PC-3 (cell line): ENCODE measurements at regions not wholly inside any gene's neighbourhood (a gene's known extent, or its start where the extent isn't known, plus 50 kb on each side); places are given as distances from the start of the nearest gene placed in this dataset.

Experiments
- ATAC-seq: fragments of 200-7000 bp; cut with Tn5 transposase; 2 replicates; pipeline ENCODE4 v1.9.1; 2020; ENCODE audit warnings: mild to moderate bottlenecking, moderate library complexity
- BruUV-seq: library from RNA; stranded (reverse); fragments of 400-500 nt; replicated peaks from 2 replicates; lab custom pipeline; 2021; lab: Mats Ljungman, UMichigan
- CTCF ChIA-PET: fragments of 300-600 bp; sonication (Branson Sonifier 250); formaldehyde crosslinking; loops from one replicate; lab custom pipeline; 2022; ENCODE audit warnings: antibody characterized with exemption; lab: Charles Lee
- POLR2A ChIA-PET: fragments of 300-600 bp; sonication (Branson Sonifier 250); formaldehyde crosslinking; loops from one replicate; lab custom pipeline; 2022; ENCODE audit warnings: antibody characterized with exemption; ENCODE audit not compliant: unreplicated experiment; lab: Charles Lee
- DNase-seq: peaks from one replicate; pipeline ENCODE4 v3.0.0-alpha.2; 2015
- H2AFZ ChIP-seq: fragments of 300-600 bp; sonication (generic); 2 replicates; pipeline ENCODE4 v1.6.0; 2016; ENCODE audit warnings: antibody characterized with exemption, low read length
- H3F3A ChIP-seq: fragments of 300-600 bp; sonication (generic); one replicate; pipeline ENCODE4 v1.6.0; 2017; ENCODE audit warnings: antibody characterized with exemption, low read length, control low read depth, mild to moderate bottlenecking; ENCODE audit not compliant: unreplicated experiment
- H3K27ac ChIP-seq: fragments of 300-600 bp; sonication (generic); 2 replicates; pipeline ENCODE4 v1.5.1; 2016; ENCODE audit warnings: mild to moderate bottlenecking, low read length
- H3K27me3 ChIP-seq: fragments of 300-600 bp; sonication (generic); 2 replicates; pipeline ENCODE4 v1.6.1; 2016; ENCODE audit warnings: low read length, mixed read lengths
- H3K36me3 ChIP-seq: fragments of 300-600 bp; sonication (generic); 2 replicates; pipeline ENCODE4 v1.6.1; 2016; ENCODE audit warnings: low read depth, mixed run types, low read length, mixed read lengths
- H3K4me1 ChIP-seq: fragments of 300-600 bp; sonication (generic); 2 replicates; pipeline ENCODE4 v1.5.1; 2016; ENCODE audit warnings: low read length; ENCODE audit not compliant: insufficient read depth
- H3K4me2 ChIP-seq: fragments of 300-600 bp; sonication (generic); 2 replicates; pipeline ENCODE4 v1.6.0; 2016; ENCODE audit warnings: low read length
- H3K4me3 ChIP-seq: fragments of 300-600 bp; sonication (generic); 2 replicates; pipeline ENCODE4 v1.5.1; 2016; ENCODE audit warnings: mild to moderate bottlenecking, low read length, mixed read lengths
- H3K79me2 ChIP-seq: fragments of 300-600 bp; sonication (generic); 2 replicates; pipeline ENCODE4 v1.6.1; 2017; ENCODE audit warnings: low read length, mixed read lengths
- H3K9ac ChIP-seq: fragments of 300-600 bp; sonication (generic); 2 replicates; pipeline ENCODE4 v1.6.0; 2016; ENCODE audit warnings: mild to moderate bottlenecking, low read length
- H3K9me2 ChIP-seq: fragments of 300-600 bp; sonication (generic); replicated peaks from 2 replicates; pipeline ENCODE4 v1.6.1; 2016; ENCODE audit warnings: mixed run types, low read length, mixed read lengths
- H3K9me3 ChIP-seq: fragments of 300-600 bp; sonication (generic); 2 replicates; pipeline ENCODE4 v1.6.1; 2016; ENCODE audit warnings: low read length, mixed read lengths
- H4K20me1 ChIP-seq: fragments of 300-600 bp; sonication (generic); 2 replicates; pipeline ENCODE4 v1.6.1; 2016; ENCODE audit warnings: low read length, mixed read lengths
- EZH2 ChIP-seq: fragments of 300-600 bp; sonication (generic); IDR thresholded peaks from one replicate; pipeline ENCODE4 v1.6.1; 2017; ENCODE audit warnings: antibody characterized with exemption, mild to moderate bottlenecking, low read length; ENCODE audit not compliant: unreplicated experiment
- EZH2phosphoT487 ChIP-seq: fragments of 300-600 bp; sonication (generic); IDR thresholded peaks from 2 replicates; pipeline ENCODE4 v1.6.1; 2018; ENCODE audit warnings: mild to moderate bottlenecking, antibody characterized with exemption, low read length, borderline replicate concordance
- intact Hi-C: fragments of 100-400 bp; cut with micrococcal nuclease; formaldehyde crosslinking; loops from 2 replicates; pipeline ENCODE4 v1.9.0; 2023
- TF ChIP-seq, protein P1 (sequence below): fragments of 300-600 bp; sonication (generic); conservative IDR thresholded peaks from 2 replicates; pipeline ENCODE4 v1.5.1; 2017; ENCODE audit warnings: antibody characterized with exemption, low read depth, mild to moderate bottlenecking, low read length

GRCh38 chr1:112059679-112060078 is 70.2 kb upstream of the KCND3 start:
- H3K9me2 ChIP-seq, result no peaks in the 10 kb centered on the region
- H3K4me1 ChIP-seq, result no peaks in the 10 kb centered on the region
- ChIA-PET POLR2A (no interaction called here), CTCF (no interaction called here)
- H3K36me3 ChIP-seq, result no peaks in the 10 kb centered on the region
- BruUV-seq, result no TSS peak
- H3K9me3 ChIP-seq, result no peaks in the 10 kb centered on the region
- intact Hi-C loops, result no loop called here
- DNase-seq (no peak), ATAC-seq (no peak)
- no peak for TF ChIP-seq EZH2
- TF ChIP-seq EZH2phosphoT487, result no peak
- TF ChIP-seq, protein P1, sequence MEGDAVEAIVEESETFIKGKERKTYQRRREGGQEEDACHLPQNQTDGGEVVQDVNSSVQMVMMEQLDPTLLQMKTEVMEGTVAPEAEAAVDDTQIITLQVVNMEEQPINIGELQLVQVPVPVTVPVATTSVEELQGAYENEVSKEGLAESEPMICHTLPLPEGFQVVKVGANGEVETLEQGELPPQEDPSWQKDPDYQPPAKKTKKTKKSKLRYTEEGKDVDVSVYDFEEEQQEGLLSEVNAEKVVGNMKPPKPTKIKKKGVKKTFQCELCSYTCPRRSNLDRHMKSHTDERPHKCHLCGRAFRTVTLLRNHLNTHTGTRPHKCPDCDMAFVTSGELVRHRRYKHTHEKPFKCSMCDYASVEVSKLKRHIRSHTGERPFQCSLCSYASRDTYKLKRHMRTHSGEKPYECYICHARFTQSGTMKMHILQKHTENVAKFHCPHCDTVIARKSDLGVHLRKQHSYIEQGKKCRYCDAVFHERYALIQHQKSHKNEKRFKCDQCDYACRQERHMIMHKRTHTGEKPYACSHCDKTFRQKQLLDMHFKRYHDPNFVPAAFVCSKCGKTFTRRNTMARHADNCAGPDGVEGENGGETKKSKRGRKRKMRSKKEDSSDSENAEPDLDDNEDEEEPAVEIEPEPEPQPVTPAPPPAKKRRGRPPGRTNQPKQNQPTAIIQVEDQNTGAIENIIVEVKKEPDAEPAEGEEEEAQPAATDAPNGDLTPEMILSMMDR, result no peak
- no peak overlapping the region for H3K27ac ChIP-seq
- H3K4me2 ChIP-seq, result no peak overlapping the region
- H3K9ac ChIP-seq, result no peak overlapping the region
- no peaks in the 10 kb centered on the region for H3F3A ChIP-seq
- no peak overlapping the region for H2AFZ ChIP-seq
- no peaks in the 10 kb centered on the region for H3K79me2 ChIP-seq
- H3K4me3 ChIP-seq, result no peak overlapping the region
- H3K27me3 ChIP-seq, result peaks cover 70% of the 10 kb centered on the region
- H4K20me1 ChIP-seq, result no peaks in the 10 kb centered on the region

DNA sequence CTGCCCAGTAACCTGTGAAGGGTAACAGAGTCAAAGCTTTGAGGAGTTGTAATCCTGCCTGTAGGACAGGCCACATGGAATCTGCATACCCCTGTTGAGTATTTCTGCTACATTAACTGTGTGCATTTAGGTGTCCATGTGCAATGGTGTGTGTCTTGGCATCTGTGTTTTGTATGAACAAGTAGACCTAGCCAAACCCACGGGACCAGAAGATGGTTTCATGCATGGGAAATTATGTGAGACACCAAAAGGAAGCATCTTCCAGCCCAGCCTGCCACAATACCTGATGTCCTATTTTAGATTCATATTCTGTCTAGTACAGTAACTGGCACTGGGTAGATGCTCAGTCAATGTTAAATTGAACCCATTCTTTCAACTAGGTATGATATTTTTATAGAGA is 70.8 kb upstream of the KCND3 start:
- BruUV-seq, result no TSS peak

GRCh38 chr1:112061056-112061455 is 71.6 kb upstream of the KCND3 start:
- H3K36me3 ChIP-seq, result no peaks in the 10 kb centered on the region
- BruUV-seq, result no TSS peak
- intact Hi-C loops, result no loop called here
- ChIA-PET CTCF (no interaction called here), POLR2A (no interaction called here)
- H3K9me3 ChIP-seq, result no peaks in the 10 kb centered on the region
- H3K27ac ChIP-seq, result no peak overlapping the region
- H4K20me1 ChIP-seq, result no peaks in the 10 kb centered on the region
- no peaks in the 10 kb centered on the region for H3K4me1 ChIP-seq
- ATAC-seq (no peak), DNase-seq (no peak)
- H3K9me2 ChIP-seq, result no peaks in the 10 kb centered on the region
- no peaks in the 10 kb centered on the region for H3F3A ChIP-seq
- no peak for TF ChIP-seq EZH2phosphoT487
- no peak for TF ChIP-seq EZH2
- TF ChIP-seq, protein P1, result no peak
- H2AFZ ChIP-seq, result no peak overlapping the region
- H3K9ac ChIP-seq, result no peak overlapping the region
- H3K4me3 ChIP-seq, result no peak overlapping the region
- peaks cover 76% of the 10 kb centered on the region for H3K27me3 ChIP-seq
- no peak overlapping the region for H3K4me2 ChIP-seq
- H3K79me2 ChIP-seq, result no peaks in the 10 kb centered on the region

More for the DNA sequence above, 70.8 kb upstream of the KCND3 start:
- peaks cover 74% of the 10 kb centered on the region for H3K27me3 ChIP-seq
- H3K9ac ChIP-seq, result no peak overlapping the region
- H3K9me3 ChIP-seq, result no peaks in the 10 kb centered on the region
- no peaks in the 10 kb centered on the region for H3F3A ChIP-seq
- no peak overlapping the region for H3K4me2 ChIP-seq
- no peak overlapping the region for H3K4me3 ChIP-seq
- H4K20me1 ChIP-seq, result no peaks in the 10 kb centered on the region
- intact Hi-C loops, result no loop called here
- no peaks in the 10 kb centered on the region for H3K36me3 ChIP-seq
- no peak for ATAC-seq
- CTCF ChIA-PET, result no interaction called here
- POLR2A ChIA-PET, result no interaction called here
- H3K4me1 ChIP-seq, result no peaks in the 10 kb centered on the region
- H3K79me2 ChIP-seq, result no peaks in the 10 kb centered on the region
- no peak overlapping the region for H2AFZ ChIP-seq
- no peak for DNase-seq
- H3K27ac ChIP-seq, result no peak overlapping the region
- no peaks in the 10 kb centered on the region for H3K9me2 ChIP-seq
- TF ChIP-seq EZH2, result no peak
- TF ChIP-seq, protein P1, result no peak
